Coronary artery (tissue), 2 donors: ENCODE measurements at regions not wholly inside any gene's neighbourhood (a gene's known extent, or its start where the extent isn't known, plus 50 kb on each side); places are given as distances from the start of the nearest gene placed in this dataset.
"Not testable (repeated sequence)": the region's sequence is repeated elsewhere in the genome, so short reads cannot be mapped to it uniquely, and the experiment has no call there.

ENCODE experiments used
- DNase-seq: peaks from one replicate; pipeline ENCODE4 v3.0.0-alpha.2; 2017; ENCODE audit warnings: low spot score
- H3K27ac ChIP-seq, 2 donors: fragments of 200-600 bp; sonication (generic); one replicate each; pipeline ENCODE4 v1.5.1; 2016 to 2019
- H3K4me3 ChIP-seq: fragments of 200-600 bp; sonication (generic); 2 replicates; pipeline ENCODE4 v1.5.1; 2016; ENCODE audit warnings: mild to moderate bottlenecking, moderate library complexity
- TF ChIP-seq, protein P1 (sequence below): fragments of 200-600 bp; sonication (generic); IDR thresholded peaks from one replicate; pipeline ENCODE4 v1.5.1; 2019; ENCODE audit warnings: antibody characterized with exemption

DNA sequence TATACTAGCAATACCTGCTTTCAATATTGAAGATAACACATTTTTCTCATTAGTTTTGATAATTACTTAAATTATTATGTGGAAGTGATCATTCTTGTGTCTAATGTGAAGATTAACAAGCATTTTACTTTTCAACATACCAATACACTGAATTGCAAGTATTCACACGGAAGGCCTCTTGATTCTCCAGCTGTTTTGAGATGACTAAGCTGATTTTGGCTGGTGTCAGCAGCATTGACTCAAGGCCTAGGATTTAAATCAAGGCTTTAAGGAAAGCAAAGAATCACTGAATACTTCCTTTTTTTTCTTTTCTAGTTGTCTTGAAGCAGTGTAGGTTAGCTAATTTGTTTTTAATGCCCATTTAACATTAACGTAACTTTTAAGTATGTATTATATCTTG is 373.7 kb downstream of the SRGAP2C start:
- DNase-seq, result no peak
- TF ChIP-seq, protein P1, sequence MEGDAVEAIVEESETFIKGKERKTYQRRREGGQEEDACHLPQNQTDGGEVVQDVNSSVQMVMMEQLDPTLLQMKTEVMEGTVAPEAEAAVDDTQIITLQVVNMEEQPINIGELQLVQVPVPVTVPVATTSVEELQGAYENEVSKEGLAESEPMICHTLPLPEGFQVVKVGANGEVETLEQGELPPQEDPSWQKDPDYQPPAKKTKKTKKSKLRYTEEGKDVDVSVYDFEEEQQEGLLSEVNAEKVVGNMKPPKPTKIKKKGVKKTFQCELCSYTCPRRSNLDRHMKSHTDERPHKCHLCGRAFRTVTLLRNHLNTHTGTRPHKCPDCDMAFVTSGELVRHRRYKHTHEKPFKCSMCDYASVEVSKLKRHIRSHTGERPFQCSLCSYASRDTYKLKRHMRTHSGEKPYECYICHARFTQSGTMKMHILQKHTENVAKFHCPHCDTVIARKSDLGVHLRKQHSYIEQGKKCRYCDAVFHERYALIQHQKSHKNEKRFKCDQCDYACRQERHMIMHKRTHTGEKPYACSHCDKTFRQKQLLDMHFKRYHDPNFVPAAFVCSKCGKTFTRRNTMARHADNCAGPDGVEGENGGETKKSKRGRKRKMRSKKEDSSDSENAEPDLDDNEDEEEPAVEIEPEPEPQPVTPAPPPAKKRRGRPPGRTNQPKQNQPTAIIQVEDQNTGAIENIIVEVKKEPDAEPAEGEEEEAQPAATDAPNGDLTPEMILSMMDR, result no peak
- Histone ChIP-seq H3K27ac (no peak overlapping the region), H3K4me3 (no peak overlapping the region)

- DNase-seq, result no peak
- no peak overlapping the region for H3K4me3 ChIP-seq
- H3K27ac ChIP-seq, result no peak overlapping the region
- TF ChIP-seq, protein P1, result no peak
These were observed 381.6 kb downstream of the SRGAP2C start for GRCh38 chr1:121566346-121566745.

- TF ChIP-seq, protein P1, result no peak
- Histone ChIP-seq H3K4me3 (no peak overlapping the region), H3K27ac (no peak overlapping the region)
- DNase-seq, result no peak
These were observed 384.7 kb downstream of the SRGAP2C start for GRCh38 chr1:121569428-121569827.

DNA sequence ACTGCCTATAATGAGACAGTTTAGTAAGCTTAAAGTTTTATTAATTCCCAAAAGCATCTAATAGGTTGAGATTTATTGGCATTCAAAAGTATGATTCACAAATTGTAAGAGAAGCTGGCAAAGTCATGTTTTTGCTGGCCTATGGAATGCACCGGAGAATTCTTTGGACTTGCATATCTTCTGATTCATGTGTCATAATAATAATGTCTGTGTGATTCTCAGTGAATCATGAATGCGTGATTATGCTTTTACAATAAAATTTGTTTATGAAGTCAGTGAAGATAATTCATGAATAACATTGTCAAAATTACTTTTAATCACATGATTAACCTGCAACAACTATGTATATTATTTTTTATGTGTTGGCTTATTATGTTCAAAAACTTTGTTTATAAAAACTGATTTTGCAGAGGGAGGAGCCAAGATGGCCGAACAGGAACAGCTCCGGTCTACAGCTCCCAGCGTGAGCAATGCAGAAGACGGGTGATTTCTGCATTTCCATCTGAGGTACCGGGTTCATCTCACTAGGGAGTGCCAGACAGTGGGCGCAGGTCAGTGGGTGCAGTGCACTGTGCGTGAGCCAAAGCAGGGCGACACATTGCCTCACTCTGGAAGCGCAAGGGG is 389.2 kb downstream of the SRGAP2C start:
- H3K27ac ChIP-seq, H3K4me3 ChIP-seq, DNase-seq: not testable (repeated sequence)

DNA sequence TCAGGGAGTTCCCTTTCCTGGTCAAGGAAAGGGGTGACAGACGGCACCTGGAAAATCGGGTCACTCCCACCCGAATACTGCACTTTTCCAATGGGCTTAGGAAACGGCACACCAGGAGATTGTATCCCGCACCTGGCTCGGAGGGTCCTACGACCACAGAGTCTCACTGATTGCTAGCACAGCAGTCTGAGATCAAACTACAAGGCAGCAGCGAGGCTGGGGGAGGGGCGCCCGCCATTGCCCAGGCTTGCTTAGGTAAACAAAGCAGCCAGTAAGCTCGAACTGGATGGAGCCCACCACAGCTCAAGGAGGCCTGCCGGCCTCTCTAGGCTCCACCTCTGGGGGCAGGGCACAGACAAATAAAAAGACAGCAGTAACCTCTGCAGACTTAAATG is 389.7 kb downstream of the SRGAP2C start:
- not testable (repeated sequence) for H3K4me3 ChIP-seq, DNase-seq, H3K27ac ChIP-seq

- not testable (repeated sequence) for DNase-seq, H3K27ac ChIP-seq, H3K4me3 ChIP-seq
These were observed 398.1 kb downstream of the SRGAP2C start for GRCh38 chr1:121582898-121583297.

DNA sequence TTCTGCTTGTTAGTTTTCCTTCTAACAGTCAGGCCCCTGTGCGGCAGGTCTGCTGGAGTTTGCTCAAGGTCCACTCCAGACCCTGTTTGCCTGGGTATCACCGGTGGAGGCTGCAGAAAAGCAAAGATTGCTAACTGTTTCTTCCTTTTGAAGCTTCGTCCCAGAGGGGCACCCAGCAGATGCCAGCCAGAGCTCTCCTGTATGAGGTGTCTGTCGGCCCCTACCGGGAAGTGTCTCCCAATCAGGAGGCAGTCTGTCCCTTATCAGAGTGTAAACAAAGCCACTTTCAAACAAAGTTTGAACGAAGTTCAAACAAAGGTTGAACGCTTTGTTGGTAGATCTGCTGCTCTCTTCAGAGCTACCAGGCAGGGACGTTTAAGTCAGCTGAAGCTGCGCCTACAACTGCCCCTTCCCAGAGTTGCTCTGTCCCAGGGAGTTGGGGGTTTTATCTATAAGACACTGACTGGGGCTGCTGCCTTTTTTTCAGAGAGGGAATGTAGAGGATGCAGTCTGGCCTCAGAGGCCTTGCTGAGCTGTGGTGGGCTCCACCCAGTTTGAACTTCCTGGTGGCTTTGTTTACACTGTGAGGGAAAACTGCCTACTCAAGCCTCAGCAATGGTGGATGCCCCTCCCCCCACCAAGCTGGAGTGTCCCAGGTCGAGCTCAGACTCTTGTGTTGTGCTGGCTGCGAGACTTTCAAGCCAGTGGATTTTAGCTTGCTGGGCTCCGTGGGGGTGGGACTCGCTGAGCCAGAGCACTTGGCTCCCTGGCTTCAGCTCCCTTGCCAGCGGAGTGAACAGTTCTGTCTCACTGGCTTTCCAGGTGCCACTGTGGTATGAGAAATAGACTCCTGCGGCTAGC is 401.8 kb downstream of the SRGAP2C start:
- TF ChIP-seq, protein P1, result no peak
- no peak for DNase-seq
- H3K27ac ChIP-seq, result no peak overlapping the region
- no peak overlapping the region for H3K4me3 ChIP-seq

DNA sequence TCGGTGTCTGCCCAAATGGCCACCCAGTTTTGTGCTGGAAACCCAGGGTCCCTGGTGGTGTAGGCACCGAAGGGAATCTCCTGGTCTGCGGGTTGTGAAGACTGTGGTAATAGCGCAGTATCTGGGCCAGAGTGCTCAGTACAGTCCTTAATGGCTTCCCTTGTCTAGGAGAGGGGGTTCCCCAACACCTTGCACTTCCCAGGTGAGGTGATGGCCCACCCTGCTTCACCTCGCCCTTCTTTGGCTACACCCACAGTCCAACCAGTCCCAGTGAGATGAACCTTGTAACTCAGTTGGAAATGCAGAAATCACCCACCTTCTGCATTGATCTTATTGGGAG is 402.4 kb downstream of the SRGAP2C start:
- DNase-seq, result no peak
- no peak overlapping the region for H3K27ac ChIP-seq

More for the DNA sequence above, 402.4 kb downstream of the SRGAP2C start:
- H3K4me3 ChIP-seq, result no peak overlapping the region
- TF ChIP-seq, protein P1, result no peak
